ENCODE measurements at regions not wholly inside any gene's neighbourhood (a gene's known extent, or its start where the extent isn't known, plus 50 kb on each side); places are given as distances from the start of the nearest gene placed in this dataset.

- TF ChIP-seq, protein P1, sequence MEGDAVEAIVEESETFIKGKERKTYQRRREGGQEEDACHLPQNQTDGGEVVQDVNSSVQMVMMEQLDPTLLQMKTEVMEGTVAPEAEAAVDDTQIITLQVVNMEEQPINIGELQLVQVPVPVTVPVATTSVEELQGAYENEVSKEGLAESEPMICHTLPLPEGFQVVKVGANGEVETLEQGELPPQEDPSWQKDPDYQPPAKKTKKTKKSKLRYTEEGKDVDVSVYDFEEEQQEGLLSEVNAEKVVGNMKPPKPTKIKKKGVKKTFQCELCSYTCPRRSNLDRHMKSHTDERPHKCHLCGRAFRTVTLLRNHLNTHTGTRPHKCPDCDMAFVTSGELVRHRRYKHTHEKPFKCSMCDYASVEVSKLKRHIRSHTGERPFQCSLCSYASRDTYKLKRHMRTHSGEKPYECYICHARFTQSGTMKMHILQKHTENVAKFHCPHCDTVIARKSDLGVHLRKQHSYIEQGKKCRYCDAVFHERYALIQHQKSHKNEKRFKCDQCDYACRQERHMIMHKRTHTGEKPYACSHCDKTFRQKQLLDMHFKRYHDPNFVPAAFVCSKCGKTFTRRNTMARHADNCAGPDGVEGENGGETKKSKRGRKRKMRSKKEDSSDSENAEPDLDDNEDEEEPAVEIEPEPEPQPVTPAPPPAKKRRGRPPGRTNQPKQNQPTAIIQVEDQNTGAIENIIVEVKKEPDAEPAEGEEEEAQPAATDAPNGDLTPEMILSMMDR (IDR thresholded peaks at IDR 0.05) = no peak
- TF ChIP-seq EZH2phosphoT487 (IDR thresholded peaks at IDR 0.05) (no peak), EZH2 (IDR thresholded peaks at IDR 0.05) (peak; percentile 2)
Measured at GRCh38 chr12:107845226-107845979, 70.9 kb downstream of the ASCL4 start.
